Smooth muscle cell (in vitro differentiated cells): ENCODE measurements at regions not wholly inside any gene's neighbourhood (a gene's known extent, or its start where the extent isn't known, plus 50 kb on each side); places are given as distances from the start of the nearest gene placed in this dataset.
"Not testable (repeated sequence)": the region's sequence is repeated elsewhere in the genome, so short reads cannot be mapped to it uniquely, and the experiment has no call there.

Source experiments
- DNase-seq: peaks from one replicate; lab custom pipeline; 2025; ENCODE audit not compliant: unreplicated experiment; lab: John Stamatoyannopoulos, UW
- H2AFZ ChIP-seq: fragments of 200-600 bp; sonication (generic); 2 replicates; pipeline ENCODE4 v1.6.0; 2016; ENCODE audit warnings: antibody characterized with exemption, low read depth, mild to moderate bottlenecking
- H3F3A ChIP-seq: fragments of 200-600 bp; sonication (generic); 2 replicates; pipeline ENCODE4 v1.6.0; 2017; ENCODE audit warnings: antibody characterized with exemption, low read depth
- H3K27ac ChIP-seq: fragments of 200-600 bp; sonication (generic); 2 replicates; pipeline ENCODE4 v1.5.1; 2016; ENCODE audit warnings: low read depth, mild to moderate bottlenecking
- H3K27me3 ChIP-seq: fragments of 200-600 bp; sonication (generic); 2 replicates; pipeline ENCODE4 v1.6.1; 2016; ENCODE audit warnings: low read depth, mild to moderate bottlenecking
- H3K36me3 ChIP-seq: fragments of 200-600 bp; sonication (generic); 2 replicates; pipeline ENCODE4 v1.5.1; 2016; ENCODE audit warnings: low read depth
- H3K4me1 ChIP-seq: fragments of 200-600 bp; sonication (generic); 2 replicates; pipeline ENCODE4 v1.5.1; 2016; ENCODE audit warnings: low read depth
- H3K4me2 ChIP-seq: fragments of 200-600 bp; sonication (generic); 2 replicates; pipeline ENCODE4 v1.6.0; 2016; ENCODE audit warnings: mild to moderate bottlenecking
- H3K4me3 ChIP-seq: fragments of 200-600 bp; sonication (generic); 2 replicates; pipeline ENCODE4 v1.5.1; 2016; ENCODE audit warnings: mild to moderate bottlenecking
- H3K79me2 ChIP-seq: fragments of 200-600 bp; sonication (generic); 2 replicates; pipeline ENCODE4 v1.6.0; 2016; ENCODE audit warnings: low read depth, mild to moderate bottlenecking
- H3K9ac ChIP-seq: fragments of 200-600 bp; sonication (generic); 2 replicates; pipeline ENCODE4 v1.6.0; 2016; ENCODE audit warnings: low read depth
- H3K9me3 ChIP-seq: fragments of 200-600 bp; sonication (generic); replicated peaks from 2 replicates; pipeline ENCODE4 v1.5.1; 2016; ENCODE audit warnings: low read depth
- H4K20me1 ChIP-seq: fragments of 200-600 bp; sonication (generic); 2 replicates; pipeline ENCODE4 v1.6.0; 2016; ENCODE audit warnings: low read depth
- WGBS: methylation state at CpG from one replicate; pipeline ENCODE4 v1.1.7; 2016; ENCODE audit warnings: low lambda C conversion rate; 5-methylcytosine and 5-hydroxymethylcytosine counted together
- TF ChIP-seq, protein P1 (sequence below): fragments of 200-600 bp; sonication (generic); IDR thresholded peaks from 2 replicates; pipeline ENCODE4 v1.5.1; 2017; ENCODE audit warnings: borderline replicate concordance, mild to moderate bottlenecking, antibody characterized with exemption; ENCODE audit not compliant: insufficient read depth, poor library complexity, severe bottlenecking

DNA sequence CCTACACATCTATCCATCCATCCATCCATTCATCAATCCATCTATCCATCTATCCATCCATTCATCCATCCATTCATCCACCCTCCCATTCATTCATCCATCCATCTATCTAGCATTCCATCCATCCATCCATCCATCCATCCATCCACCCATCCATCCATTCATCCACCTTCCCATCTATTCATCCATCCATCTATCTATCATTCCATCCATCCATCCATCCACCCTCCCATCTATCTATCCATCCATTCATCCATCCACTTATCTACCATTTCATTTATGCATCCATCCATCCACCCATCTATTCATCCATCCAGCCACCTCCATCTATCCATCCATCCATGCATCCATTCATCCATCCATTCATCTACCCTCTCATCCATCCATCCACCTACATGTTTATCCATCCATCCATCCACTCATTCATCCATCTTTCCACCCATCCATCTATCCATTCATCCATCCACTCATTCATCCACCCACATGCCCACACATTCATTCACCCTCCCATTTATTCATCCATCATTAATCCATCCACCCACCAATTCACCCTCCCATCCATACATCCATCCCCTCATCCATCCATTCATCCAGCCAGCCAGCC is 258.5 kb downstream of the CRLF2 start:
- H3K27ac ChIP-seq, result no peak overlapping the region
- no peaks in the 10 kb centered on the region for H3K27me3 ChIP-seq
- H3F3A ChIP-seq, result no peaks in the 10 kb centered on the region
- TF ChIP-seq, protein P1, sequence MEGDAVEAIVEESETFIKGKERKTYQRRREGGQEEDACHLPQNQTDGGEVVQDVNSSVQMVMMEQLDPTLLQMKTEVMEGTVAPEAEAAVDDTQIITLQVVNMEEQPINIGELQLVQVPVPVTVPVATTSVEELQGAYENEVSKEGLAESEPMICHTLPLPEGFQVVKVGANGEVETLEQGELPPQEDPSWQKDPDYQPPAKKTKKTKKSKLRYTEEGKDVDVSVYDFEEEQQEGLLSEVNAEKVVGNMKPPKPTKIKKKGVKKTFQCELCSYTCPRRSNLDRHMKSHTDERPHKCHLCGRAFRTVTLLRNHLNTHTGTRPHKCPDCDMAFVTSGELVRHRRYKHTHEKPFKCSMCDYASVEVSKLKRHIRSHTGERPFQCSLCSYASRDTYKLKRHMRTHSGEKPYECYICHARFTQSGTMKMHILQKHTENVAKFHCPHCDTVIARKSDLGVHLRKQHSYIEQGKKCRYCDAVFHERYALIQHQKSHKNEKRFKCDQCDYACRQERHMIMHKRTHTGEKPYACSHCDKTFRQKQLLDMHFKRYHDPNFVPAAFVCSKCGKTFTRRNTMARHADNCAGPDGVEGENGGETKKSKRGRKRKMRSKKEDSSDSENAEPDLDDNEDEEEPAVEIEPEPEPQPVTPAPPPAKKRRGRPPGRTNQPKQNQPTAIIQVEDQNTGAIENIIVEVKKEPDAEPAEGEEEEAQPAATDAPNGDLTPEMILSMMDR, result no peak
- H3K4me2 ChIP-seq, result no peak overlapping the region
- H3K4me3 ChIP-seq, result no peak overlapping the region
- peaks cover 4% of the 10 kb centered on the region for H3K4me1 ChIP-seq
- H3K9me3 ChIP-seq, result no peaks in the 10 kb centered on the region
- DNase-seq, result no peak
- no peaks in the 10 kb centered on the region for H4K20me1 ChIP-seq
- H3K9ac ChIP-seq, result no peak overlapping the region
- no peaks in the 10 kb centered on the region for H3K79me2 ChIP-seq
- no peak overlapping the region for H2AFZ ChIP-seq
- no peaks in the 10 kb centered on the region for H3K36me3 ChIP-seq

DNA sequence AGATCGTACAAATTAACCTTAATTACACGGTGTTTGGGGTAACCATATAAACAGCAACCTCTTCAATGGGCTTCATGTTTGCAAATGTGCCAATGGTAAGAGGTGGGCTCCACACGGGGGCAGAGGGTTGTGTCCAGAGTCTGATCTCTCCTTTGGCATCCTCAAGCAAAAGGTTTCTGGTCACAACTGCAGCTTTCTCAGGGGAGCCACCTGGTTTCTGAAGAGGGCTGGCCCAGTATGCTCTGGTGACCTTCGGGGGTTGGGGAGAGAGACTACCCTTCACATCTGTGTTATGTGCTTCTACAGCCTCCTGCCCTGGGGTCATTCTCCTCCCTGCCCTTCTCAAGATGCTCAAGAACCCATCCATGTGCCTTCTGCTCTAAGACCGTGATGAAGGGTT is 259.6 kb downstream of the CRLF2 start:
- no peak overlapping the region for H3K4me2 ChIP-seq
- no peaks in the 10 kb centered on the region for H3F3A ChIP-seq
- TF ChIP-seq, protein P1, result no peak
- H3K9ac ChIP-seq, result no peak overlapping the region
- H4K20me1 ChIP-seq, result no peaks in the 10 kb centered on the region
- H3K27ac ChIP-seq, result no peak overlapping the region
- H3K9me3 ChIP-seq, result no peaks in the 10 kb centered on the region
- no peaks in the 10 kb centered on the region for H3K36me3 ChIP-seq
- no peaks in the 10 kb centered on the region for H3K4me1 ChIP-seq
- WGBS, result 80% methylated on average over 5 of the region's 5 CpGs
- H2AFZ ChIP-seq, result no peak overlapping the region
- no peaks in the 10 kb centered on the region for H3K79me2 ChIP-seq
- no peaks in the 10 kb centered on the region for H3K27me3 ChIP-seq
- no peak for DNase-seq
- H3K4me3 ChIP-seq, result no peak overlapping the region

DNA sequence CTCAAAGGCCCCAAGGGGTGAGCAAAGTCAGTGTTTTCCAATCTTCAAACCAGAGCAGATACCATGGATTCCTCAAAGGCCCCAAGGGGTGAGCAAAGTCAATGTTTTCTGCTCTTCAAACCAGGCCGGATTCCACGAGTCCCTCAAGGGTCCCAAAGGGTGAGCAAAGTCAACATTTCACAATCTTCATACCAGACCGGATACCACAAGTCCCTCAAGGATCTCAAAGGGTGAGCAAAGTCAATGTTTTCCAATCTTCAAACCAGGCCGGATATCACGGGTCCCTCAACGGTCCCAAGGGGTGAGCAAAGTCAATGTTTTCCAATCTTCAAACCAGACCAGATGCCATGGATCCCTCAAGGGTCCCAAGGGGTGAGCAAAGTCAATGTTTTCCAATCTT is 265.2 kb downstream of the CRLF2 start:
- H3F3A ChIP-seq, H3K4me3 ChIP-seq, H4K20me1 ChIP-seq, H3K36me3 ChIP-seq, H3K9ac ChIP-seq, DNase-seq, H3K27ac ChIP-seq, H3K9me3 ChIP-seq, H3K79me2 ChIP-seq, H2AFZ ChIP-seq, H3K4me2 ChIP-seq, H3K4me1 ChIP-seq, H3K27me3 ChIP-seq: not testable (repeated sequence)
- WGBS, result 73% methylated on average over 6 of the region's 6 CpGs

DNA sequence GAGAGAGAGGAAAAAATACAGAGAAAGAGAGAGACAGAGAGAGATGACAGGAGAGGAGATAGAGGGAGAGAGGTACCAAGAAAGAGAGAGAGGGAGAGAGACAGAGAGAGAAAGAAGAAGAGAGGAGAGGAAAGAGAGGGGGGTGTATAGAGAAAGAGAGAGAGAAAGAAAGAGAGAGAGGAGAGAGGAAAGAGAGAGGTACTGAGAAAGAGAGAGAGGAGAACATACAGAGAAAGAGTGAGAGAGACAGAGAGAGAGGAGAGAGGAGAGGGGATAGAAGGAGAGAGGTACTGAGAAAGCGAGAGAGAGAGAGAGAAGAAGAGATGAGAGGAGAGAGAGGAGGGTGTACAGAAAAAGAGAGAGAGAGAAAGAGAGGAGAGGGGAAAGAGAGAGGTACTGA is 269.4 kb downstream of the CRLF2 start:
- 80% methylated on average over 1 of the region's 1 CpG for WGBS
- no peak for DNase-seq
- TF ChIP-seq, protein P1, result no peak
- Histone ChIP-seq H3K79me2 (no peaks in the 10 kb centered on the region), H3K27ac (no peak overlapping the region), H3K27me3 (peaks cover 20% of the 10 kb centered on the region), H2AFZ (no peak overlapping the region), H3K36me3 (no peaks in the 10 kb centered on the region), H3K9me3 (no peaks in the 10 kb centered on the region), H3K9ac (no peak overlapping the region), H3K4me2 (no peak overlapping the region), H4K20me1 (no peaks in the 10 kb centered on the region), H3F3A (no peaks in the 10 kb centered on the region), H3K4me3 (no peak overlapping the region), H3K4me1 (no peaks in the 10 kb centered on the region)
